Right atrium auricular region (tissue), 2 donors: ENCODE measurements at regions not wholly inside any gene's neighbourhood (a gene's known extent, or its start where the extent isn't known, plus 50 kb on each side); places are given as distances from the start of the nearest gene placed in this dataset.

Source experiments
- DNase-seq: peaks from one replicate; pipeline ENCODE4 v3.0.0-alpha.2; 2019; ENCODE audit warnings: low spot score
- H3K27ac ChIP-seq, 2 donors: fragments of 200-600 bp; sonication (generic); 1 replicate in 1 of 2; 2 replicates in 1 of 2; pipeline ENCODE4 v1.5.1; 2016 to 2019
- H3K27me3 ChIP-seq, 2 donors: fragments of 200-600 bp; sonication (generic); one replicate each; pipeline versions ENCODE4 v1.5.1 to v1.6.0; 2017 to 2019
- H3K36me3 ChIP-seq: fragments of 200-600 bp; sonication (generic); one replicate; pipeline ENCODE4 v1.5.1; 2016
- H3K4me1 ChIP-seq, 2 donors: fragments of 200-600 bp; sonication (generic); one replicate each; pipeline versions ENCODE4 v1.5.1 to v1.6.0; 2017 to 2019
- H3K4me3 ChIP-seq, 2 donors: fragments of 200-600 bp; sonication (generic); 1 replicate in 1 of 2; 2 replicates in 1 of 2; pipeline ENCODE4 v1.5.1; 2017 to 2019; ENCODE audit warnings: mild to moderate bottlenecking in 1 of 2, moderate library complexity in 1 of 2
- H3K9me3 ChIP-seq, 2 donors: fragments of 200-600 bp; sonication (generic); one replicate each; pipeline ENCODE4 v1.5.1; 2019
- CTCF ChIP-seq, 2 donors: fragments of 200-600 bp; sonication (generic); IDR thresholded peaks; one replicate each; pipeline ENCODE4 v1.5.1; 2019; ENCODE audit warnings: antibody characterized with exemption in 2 of 2

- H3K4me3 ChIP-seq, result no peak overlapping the region
- no peaks in the 10 kb centered on the region for H3K36me3 ChIP-seq
- H3K27me3 ChIP-seq, result no peaks in the 10 kb centered on the region
- TF ChIP-seq CTCF (IDR thresholded peaks at IDR 0.05), result no peak
- DNase-seq, result no peak
- no peaks in the 10 kb centered on the region for H3K4me1 ChIP-seq
- no peaks in the 10 kb centered on the region for H3K9me3 ChIP-seq
- no peak overlapping the region for H3K27ac ChIP-seq
Measured at GRCh38 chrX:8851231-8851886, 50.2 kb upstream of the FAM9A start.
